Aorta (tissue), 5 donors: ENCODE measurements at regions not wholly inside any gene's neighbourhood (a gene's known extent, or its start where the extent isn't known, plus 50 kb on each side); places are given as distances from the start of the nearest gene placed in this dataset.

Source experiments
- ATAC-seq: fragments of 200-7000 bp; cut with Tn5 transposase; one replicate; pipeline ENCODE4 v1.9.1; 2022; ENCODE audit warnings: moderate library complexity; ENCODE audit not compliant: low FRiP score
- DNase-seq, 2 donors: peaks; one replicate each; pipeline ENCODE4 v3.0.0-alpha.2; 2020
- H3K27ac ChIP-seq, 2 donors: one replicate each; pipeline ENCODE4 v1.5.1; 2013; ENCODE audit warnings: low read length in 2 of 2, mild to moderate bottlenecking in 2 of 2, moderate library complexity in 2 of 2, control low read depth in 1 of 2, inconsistent platforms in 1 of 2, low read depth in 1 of 2
- H3K27me3 ChIP-seq, 2 donors: one replicate each; pipeline ENCODE4 v1.6.1; 2013; ENCODE audit warnings: control low read depth in 1 of 2, low read length in 1 of 2, mild to moderate bottlenecking in 1 of 2, moderate library complexity in 1 of 2; ENCODE audit not compliant: insufficient read depth in 2 of 2, control insufficient read depth in 1 of 2
- H3K36me3 ChIP-seq, 2 donors: one replicate each; pipeline ENCODE4 v1.6.1; 2013; ENCODE audit warnings: control low read depth in 1 of 2, low read length in 1 of 2, mild to moderate bottlenecking in 1 of 2; ENCODE audit not compliant: insufficient read depth in 2 of 2, control insufficient read depth in 1 of 2
- H3K4me1 ChIP-seq, 2 donors: one replicate each; pipeline ENCODE4 v1.6.1; 2013; ENCODE audit warnings: low read length in 2 of 2, control low read depth in 1 of 2, mild to moderate bottlenecking in 1 of 2, moderate library complexity in 1 of 2; ENCODE audit not compliant: insufficient read depth in 2 of 2, control insufficient read depth in 1 of 2
- H3K4me3 ChIP-seq, 2 donors: one replicate each; pipeline ENCODE4 v1.5.1; 2013; ENCODE audit warnings: low read length in 2 of 2, control low read depth in 1 of 2, mild to moderate bottlenecking in 1 of 2
- H3K9me3 ChIP-seq: one replicate; pipeline ENCODE4 v1.6.1; 2013; ENCODE audit warnings: mild to moderate bottlenecking, low read length; ENCODE audit not compliant: control insufficient read depth
- WGBS, 2 donors: extraction: QIAGEN DNeasy Blood & Tissue Kit; methylation state at CpG; one replicate each; pipeline ENCODE4 v1.1.7; 2013; 5-methylcytosine and 5-hydroxymethylcytosine counted together
- intact Hi-C, 2 donors: fragments of 100-400 bp; cut with DNase I; formaldehyde crosslinking; loops; one replicate each; pipeline versions ENCODE4 v1.14.2 to v1.15.0; 2022
- donor health status: healthy with polysubstance abuse.
- donor health status: Bipolar disorder and iron deficiency.
- donor health status: DM: no; HTN: no; CAD: no.
- donor health status: DM: no; HTN: no; CAD: no.
- donor health status: DM: yes; HTN: yes; CAD: no.

- Histone ChIP-seq H3K27ac (no peak overlapping the region), H3K4me1 (no peaks in the 10 kb centered on the region), H3K4me3 (no peak overlapping the region), H3K36me3 (no peaks in the 10 kb centered on the region), H3K27me3 (no peaks in the 10 kb centered on the region), H3K9me3 (no peaks in the 10 kb centered on the region)
- DNase-seq (no peak), ATAC-seq (no peak)
- intact Hi-C loops: no loop called here
These were observed 282.9 kb upstream of the SLITRK6 start for GRCh38 chr13:86082121-86082520.

DNA sequence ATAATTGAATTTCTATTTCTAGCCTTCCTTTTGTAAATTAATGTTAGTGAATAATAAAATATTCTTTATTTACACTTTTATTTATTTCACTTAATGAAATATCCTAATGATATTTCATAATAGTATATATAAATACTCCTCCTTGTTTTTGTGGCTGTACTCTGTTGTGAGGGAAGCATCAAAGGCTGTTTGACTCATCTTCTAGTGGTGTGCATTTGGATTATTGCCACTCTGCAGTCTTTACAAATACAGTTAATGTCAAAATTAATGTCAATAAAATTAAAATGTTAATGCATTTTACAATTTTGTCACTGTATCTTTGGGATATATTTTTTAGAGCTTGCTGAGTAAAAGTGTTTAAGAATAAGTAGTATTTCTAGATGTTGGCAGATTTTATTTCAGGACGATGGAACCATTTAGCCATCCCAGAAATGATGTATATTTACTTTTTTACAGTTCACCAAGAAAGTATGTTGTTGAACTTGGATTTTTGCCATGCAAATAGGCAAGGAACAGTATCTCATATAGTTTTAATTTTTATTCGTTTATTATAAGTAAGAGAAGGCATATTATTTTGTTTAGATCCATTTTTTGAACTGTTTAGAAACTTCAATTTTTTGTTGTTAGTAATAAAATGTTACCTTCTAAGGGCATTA, 281.2 kb upstream of the SLITRK6 start:
- H3K36me3 ChIP-seq: no peaks in the 10 kb centered on the region
- ATAC-seq: no peak
- no peaks in the 10 kb centered on the region for H3K27me3 ChIP-seq
- intact Hi-C loops: no loop called here
- H3K4me1 ChIP-seq: no peaks in the 10 kb centered on the region
- no peak for DNase-seq
- H3K4me3 ChIP-seq: no peak overlapping the region
- H3K9me3 ChIP-seq: no peaks in the 10 kb centered on the region
- WGBS, 2 donors: 22 to 28% methylated on average over 2 of the region's 2 CpGs
- no peak overlapping the region for H3K27ac ChIP-seq

GRCh38 chr13:86066611-86067365, 267.6 kb upstream of the SLITRK6 start:
- no peaks in the 10 kb centered on the region for H3K36me3 ChIP-seq
- WGBS, 2 donors: 68 to 69% methylated on average over 4 of the region's 4 CpGs
- ATAC-seq (no peak), DNase-seq (no peak)
- H3K27me3 ChIP-seq: no peaks in the 10 kb centered on the region
- intact Hi-C loops: no loop called here
- H3K4me3 ChIP-seq: no peak overlapping the region
- H3K9me3 ChIP-seq: no peaks in the 10 kb centered on the region
- no peaks in the 10 kb centered on the region for H3K4me1 ChIP-seq
- no peak overlapping the region for H3K27ac ChIP-seq

- ATAC-seq (no peak), DNase-seq (no peak)
- WGBS, 2 donors: 80 to 85% methylated on average over 3 of the region's 3 CpGs
- Histone ChIP-seq H3K36me3 (no peaks in the 10 kb centered on the region), H3K4me3 (no peak overlapping the region), H3K9me3 (no peaks in the 10 kb centered on the region), H3K4me1 (no peaks in the 10 kb centered on the region), H3K27ac (no peak overlapping the region), H3K27me3 (no peaks in the 10 kb centered on the region)
- intact Hi-C loops: no loop called here
These were observed 252.9 kb upstream of the SLITRK6 start for GRCh38 chr13:86052141-86052540.

GRCh38 chr13:86051134-86052103, 252.2 kb upstream of the SLITRK6 start:
- DNase-seq (no peak), ATAC-seq (no peak)
- no peak overlapping the region for H3K27ac ChIP-seq
- H3K27me3 ChIP-seq: no peaks in the 10 kb centered on the region
- WGBS, 2 donors: 74 to 83% methylated on average over 5 of the region's 5 CpGs
- no peaks in the 10 kb centered on the region for H3K4me1 ChIP-seq
- intact Hi-C loops: no loop called here
- no peaks in the 10 kb centered on the region for H3K9me3 ChIP-seq
- H3K4me3 ChIP-seq: no peak overlapping the region
- H3K36me3 ChIP-seq: no peaks in the 10 kb centered on the region

DNA sequence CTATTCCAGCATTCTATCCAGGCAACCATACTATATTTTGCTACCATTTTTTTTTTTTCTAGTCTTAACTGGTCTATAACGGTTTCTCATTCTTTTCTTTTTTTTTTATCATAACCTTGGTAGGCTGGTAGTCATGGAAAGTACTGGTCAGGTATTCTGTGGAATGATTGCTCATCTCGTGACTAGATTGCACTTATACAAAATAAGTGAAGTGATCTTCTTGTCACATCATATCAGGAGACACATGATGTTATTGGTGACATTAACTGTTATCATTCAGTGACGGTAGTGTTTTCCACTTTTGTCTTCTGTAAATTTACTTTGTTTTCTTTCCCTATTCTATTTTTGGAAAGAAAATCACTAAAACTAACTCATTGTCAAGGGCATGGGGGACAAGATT, 239.3 kb upstream of the SLITRK6 start:
- ATAC-seq (no peak), DNase-seq (no peak)
- WGBS, 2 donors: 53 to 63% methylated on average over 3 of the region's 3 CpGs

GRCh38 chr13:86020351-86021002, 221.3 kb upstream of the SLITRK6 start:
- no peaks in the 10 kb centered on the region for H3K4me1 ChIP-seq
- DNase-seq: no peak
- WGBS, 2 donors: 3 to 5% methylated on average over 3 of the region's 3 CpGs
- H3K36me3 ChIP-seq: no peaks in the 10 kb centered on the region
- H3K9me3 ChIP-seq: no peaks in the 10 kb centered on the region
- no peaks in the 10 kb centered on the region for H3K27me3 ChIP-seq
- H3K4me3 ChIP-seq: no peak overlapping the region
- H3K27ac ChIP-seq: no peak overlapping the region
- ATAC-seq: no peak
- intact Hi-C loops: no loop called here

More for the DNA sequence above, 239.3 kb upstream of the SLITRK6 start:
- Histone ChIP-seq H3K27me3 (no peaks in the 10 kb centered on the region), H3K4me1 (no peaks in the 10 kb centered on the region), H3K9me3 (peaks cover 2% of the 10 kb centered on the region), H3K27ac (no peak overlapping the region), H3K36me3 (no peaks in the 10 kb centered on the region), H3K4me3 (no peak overlapping the region)
- intact Hi-C loops: no loop called here

DNA sequence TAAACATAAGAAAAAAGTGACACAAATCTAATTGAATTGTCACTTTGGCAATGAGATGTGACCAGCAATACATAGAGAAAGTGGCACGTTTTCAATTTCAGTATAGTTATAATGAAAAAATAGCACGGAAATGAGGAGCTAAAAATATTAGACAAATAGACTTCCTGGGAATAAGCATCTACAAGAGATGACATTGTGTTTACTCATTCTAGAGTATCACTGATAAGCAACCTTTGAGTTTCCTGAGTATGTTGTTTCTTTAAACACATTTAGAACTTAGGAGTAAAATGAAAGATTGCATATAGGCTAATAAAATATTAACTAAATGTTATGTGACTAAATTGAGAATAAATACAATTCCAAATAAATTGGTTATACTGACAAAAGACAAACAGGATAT, 207.1 kb upstream of the SLITRK6 start:
- Histone ChIP-seq H3K36me3 (no peaks in the 10 kb centered on the region), H3K9me3 (no peaks in the 10 kb centered on the region), H3K4me3 (no peak overlapping the region), H3K27me3 (no peaks in the 10 kb centered on the region), H3K27ac (no peak overlapping the region), H3K4me1 (no peaks in the 10 kb centered on the region)
- ATAC-seq (no peak), DNase-seq (no peak)
- 6 to 7% methylated on average over 2 of the region's 2 CpGs for WGBS, 2 donors
- intact Hi-C loops: no loop called here
